AG10803 (cell line): ENCODE measurements at regions not wholly inside any gene's neighbourhood (a gene's known extent, or its start where the extent isn't known, plus 50 kb on each side); places are given as distances from the start of the nearest gene placed in this dataset.
A peak's percentile ranks its signal among the peaks of the same experiment; 100 is the strongest.

Source experiments
- DNase-seq: peaks from one replicate; pipeline ENCODE4 v3.0.0; 2010; ENCODE audit warnings: low read depth
- H3K4me3 ChIP-seq: 2 replicates; pipeline ENCODE4 v1.5.1; 2011; ENCODE audit warnings: mild to moderate bottlenecking, low read length, control low read depth
- TF ChIP-seq, protein P1 (sequence below): conservative IDR thresholded peaks from 2 replicates; pipeline ENCODE4 v1.5.1; 2011; ENCODE audit warnings: mild to moderate bottlenecking, low read length, control low read depth, inconsistent platforms

DNA sequence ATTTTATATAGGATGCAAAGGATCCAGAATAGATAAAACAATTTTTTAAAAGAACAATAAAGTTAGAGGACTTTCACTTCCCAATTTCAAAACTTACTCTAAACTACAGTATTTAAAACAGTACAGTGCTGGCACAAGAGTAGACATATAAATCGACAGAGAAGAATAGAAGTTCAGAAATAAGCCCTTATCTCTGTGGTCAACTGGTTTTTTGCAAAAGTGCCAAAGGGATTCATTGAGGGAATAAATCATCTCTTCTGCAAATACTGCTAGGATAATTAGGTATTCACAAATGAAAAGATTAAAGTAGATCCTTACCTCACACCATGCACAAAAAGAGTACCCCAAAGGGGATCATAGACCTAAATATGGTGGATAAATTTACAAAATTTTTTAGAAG is 431.0 kb upstream of the HTR2A start:
- DNase-seq: no peak
- no peak overlapping the region for H3K4me3 ChIP-seq
- TF ChIP-seq, protein P1, sequence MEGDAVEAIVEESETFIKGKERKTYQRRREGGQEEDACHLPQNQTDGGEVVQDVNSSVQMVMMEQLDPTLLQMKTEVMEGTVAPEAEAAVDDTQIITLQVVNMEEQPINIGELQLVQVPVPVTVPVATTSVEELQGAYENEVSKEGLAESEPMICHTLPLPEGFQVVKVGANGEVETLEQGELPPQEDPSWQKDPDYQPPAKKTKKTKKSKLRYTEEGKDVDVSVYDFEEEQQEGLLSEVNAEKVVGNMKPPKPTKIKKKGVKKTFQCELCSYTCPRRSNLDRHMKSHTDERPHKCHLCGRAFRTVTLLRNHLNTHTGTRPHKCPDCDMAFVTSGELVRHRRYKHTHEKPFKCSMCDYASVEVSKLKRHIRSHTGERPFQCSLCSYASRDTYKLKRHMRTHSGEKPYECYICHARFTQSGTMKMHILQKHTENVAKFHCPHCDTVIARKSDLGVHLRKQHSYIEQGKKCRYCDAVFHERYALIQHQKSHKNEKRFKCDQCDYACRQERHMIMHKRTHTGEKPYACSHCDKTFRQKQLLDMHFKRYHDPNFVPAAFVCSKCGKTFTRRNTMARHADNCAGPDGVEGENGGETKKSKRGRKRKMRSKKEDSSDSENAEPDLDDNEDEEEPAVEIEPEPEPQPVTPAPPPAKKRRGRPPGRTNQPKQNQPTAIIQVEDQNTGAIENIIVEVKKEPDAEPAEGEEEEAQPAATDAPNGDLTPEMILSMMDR: no peak

DNA sequence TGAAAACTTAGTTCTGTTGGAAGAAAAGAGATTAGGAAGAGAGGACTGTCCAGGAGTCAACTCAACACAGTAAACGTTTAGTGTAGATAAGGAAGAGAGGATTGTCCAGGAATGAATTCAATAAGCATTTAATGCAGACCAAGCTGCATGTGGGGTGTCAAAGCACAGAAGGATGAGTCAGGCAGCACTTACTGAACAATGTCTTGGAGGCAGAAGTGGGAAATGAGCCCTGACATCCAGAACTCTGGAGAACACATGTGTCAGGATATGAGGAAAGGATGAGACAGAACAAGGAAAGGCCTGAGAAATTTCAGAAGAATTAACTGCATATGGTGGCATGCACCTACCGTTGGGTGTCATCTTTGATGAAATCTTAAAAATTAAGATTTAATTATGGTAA is 429.2 kb upstream of the HTR2A start:
- no peak overlapping the region for H3K4me3 ChIP-seq

DNA sequence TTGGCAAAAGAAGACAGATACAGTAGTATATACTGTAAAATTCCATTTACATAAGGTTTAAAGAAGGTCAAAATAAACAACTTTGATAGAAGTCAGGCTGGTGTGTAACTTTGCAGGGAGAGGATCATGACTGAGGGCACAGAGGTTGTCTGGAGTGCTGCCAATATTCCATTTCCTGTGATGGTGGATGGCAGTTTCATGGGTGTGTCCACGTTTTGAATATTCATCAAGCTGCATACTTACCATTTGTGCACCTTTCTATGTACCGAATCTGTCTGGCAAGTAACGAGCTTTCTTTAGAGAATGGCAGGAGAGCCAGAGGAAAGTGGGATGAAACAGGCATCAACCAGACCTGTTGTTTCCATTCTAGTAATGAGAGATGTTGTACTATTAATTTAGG is 420.5 kb upstream of the HTR2A start:
- no peak overlapping the region for H3K4me3 ChIP-seq
- TF ChIP-seq, protein P1: no peak
- no peak for DNase-seq

More for the DNA sequence above, 429.2 kb upstream of the HTR2A start:
- peak; percentile 74 for DNase-seq
- TF ChIP-seq, protein P1: no peak

DNA sequence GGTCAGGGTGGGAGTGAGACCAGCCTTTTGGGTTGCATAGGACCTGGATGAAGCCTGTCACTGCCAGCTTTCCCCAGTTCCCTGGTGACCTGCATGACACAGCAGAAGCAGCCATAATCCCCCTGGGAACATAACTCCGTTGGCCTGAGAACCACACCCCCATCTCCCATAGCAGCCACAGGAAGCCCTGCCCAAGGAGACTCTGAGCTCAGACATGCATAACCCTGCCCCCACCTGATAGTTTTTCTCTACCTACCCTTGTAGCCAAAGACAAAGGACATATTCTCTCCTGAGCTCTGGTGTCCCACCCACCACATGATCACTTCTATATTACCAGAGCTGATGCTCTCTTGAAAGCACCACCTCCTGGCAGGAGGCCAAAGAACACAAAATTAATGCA is 413.5 kb upstream of the HTR2A start:
- no peak overlapping the region for H3K4me3 ChIP-seq
- TF ChIP-seq, protein P1: no peak
- DNase-seq: no peak

DNA sequence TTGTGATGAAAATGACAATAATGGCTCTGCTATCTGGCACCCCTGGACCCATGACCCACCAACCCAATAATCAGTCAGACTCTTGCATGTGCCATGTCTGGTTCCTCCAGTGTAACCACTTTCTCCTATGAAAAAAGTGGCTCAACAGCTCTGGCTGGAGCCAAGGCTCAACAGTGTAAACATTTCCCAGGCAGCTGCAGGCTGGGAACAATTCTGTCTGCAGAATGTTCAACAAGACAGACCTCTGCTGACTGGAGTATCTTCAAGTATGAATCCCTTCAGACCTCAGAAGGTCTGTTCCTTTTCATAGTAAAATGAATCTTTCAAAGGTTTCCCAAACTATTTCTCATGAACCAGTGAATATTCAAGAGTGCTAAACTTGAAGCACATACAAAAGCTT is 410.1 kb upstream of the HTR2A start:
- no peak overlapping the region for H3K4me3 ChIP-seq
- TF ChIP-seq, protein P1: no peak
- no peak for DNase-seq

DNA sequence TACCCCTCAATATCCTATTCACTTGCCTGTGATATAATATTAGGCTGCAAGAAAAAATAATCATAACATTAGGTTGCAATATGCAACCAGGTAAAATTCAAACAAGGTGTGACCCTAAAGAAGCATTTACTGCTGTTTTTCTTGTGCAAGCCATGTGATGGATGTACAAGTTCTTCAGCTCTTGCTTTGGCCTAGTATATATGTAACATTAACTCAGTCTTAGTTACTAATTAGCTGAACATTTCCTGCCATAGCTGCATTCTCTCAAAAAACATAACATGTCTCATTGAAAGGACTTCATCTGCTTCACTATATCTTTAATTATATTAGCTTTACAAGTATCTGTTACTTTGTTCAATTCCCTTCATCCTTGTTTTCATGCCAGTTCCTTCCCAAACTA is 406.8 kb upstream of the HTR2A start:
- DNase-seq: no peak
- no peak overlapping the region for H3K4me3 ChIP-seq
- TF ChIP-seq, protein P1: no peak

DNA sequence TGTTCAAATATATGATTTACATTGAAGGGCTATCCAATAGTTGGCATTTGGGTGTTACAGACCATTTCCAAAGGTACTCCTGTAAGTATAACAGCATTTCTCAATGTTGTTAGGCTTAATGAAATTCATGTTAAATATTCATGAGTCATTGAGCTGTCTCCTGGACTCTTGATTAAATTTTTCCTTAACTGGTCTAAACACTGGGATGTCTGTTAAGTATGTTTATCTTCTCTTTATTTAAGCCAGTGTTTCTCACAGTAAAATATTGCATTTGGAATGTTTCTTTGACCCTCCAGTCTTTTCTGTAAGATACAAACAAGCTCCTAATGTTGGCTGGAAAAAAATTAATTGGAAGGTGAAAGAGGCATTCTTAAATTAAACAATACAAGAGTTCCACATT is 402.5 kb upstream of the HTR2A start:
- TF ChIP-seq, protein P1: no peak
- peak; percentile 5 for DNase-seq
- no peak overlapping the region for H3K4me3 ChIP-seq
